DND-41 (cell line): ENCODE measurements at regions not wholly inside any gene's neighbourhood (a gene's known extent, or its start where the extent isn't known, plus 50 kb on each side); places are given as distances from the start of the nearest gene placed in this dataset.

Experiments
- EZH2 ChIP-seq: IDR thresholded peaks from 3 replicates; pipeline ENCODE4 v1.6.1; 2012; ENCODE audit warnings: borderline replicate concordance, low read depth, mild to moderate bottlenecking, moderate library complexity, low read length, inconsistent platforms; ENCODE audit not compliant: severe bottlenecking
- TF ChIP-seq, protein P1 (sequence below): IDR thresholded peaks from 2 replicates; pipeline ENCODE4 v1.5.1; 2012; ENCODE audit warnings: borderline replicate concordance, low read length, moderate library complexity, mild to moderate bottlenecking; ENCODE audit not compliant: poor library complexity, severe bottlenecking; ENCODE audit errors: extremely low read depth

DNA sequence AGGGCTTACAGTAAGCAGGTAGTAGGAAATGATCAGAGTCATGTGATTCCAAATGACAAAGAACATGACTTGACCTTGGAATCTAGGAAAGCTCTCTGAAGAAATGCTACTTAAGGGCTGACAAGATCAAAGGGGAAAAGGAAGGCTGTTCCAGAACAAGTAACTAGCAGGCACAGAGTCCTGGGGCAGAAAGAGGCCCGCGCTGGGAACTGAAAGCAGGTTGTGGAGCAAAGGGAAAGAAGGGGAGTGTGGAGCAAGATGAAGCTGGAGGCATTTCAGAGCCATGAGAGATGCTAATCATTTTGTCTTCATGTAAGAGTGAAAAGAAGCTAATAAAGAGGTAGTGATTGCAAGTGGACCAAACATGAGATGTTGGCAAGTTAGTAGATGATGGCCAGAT lies 397.5 kb downstream of the DTWD2 start:
- TF ChIP-seq, protein P1, sequence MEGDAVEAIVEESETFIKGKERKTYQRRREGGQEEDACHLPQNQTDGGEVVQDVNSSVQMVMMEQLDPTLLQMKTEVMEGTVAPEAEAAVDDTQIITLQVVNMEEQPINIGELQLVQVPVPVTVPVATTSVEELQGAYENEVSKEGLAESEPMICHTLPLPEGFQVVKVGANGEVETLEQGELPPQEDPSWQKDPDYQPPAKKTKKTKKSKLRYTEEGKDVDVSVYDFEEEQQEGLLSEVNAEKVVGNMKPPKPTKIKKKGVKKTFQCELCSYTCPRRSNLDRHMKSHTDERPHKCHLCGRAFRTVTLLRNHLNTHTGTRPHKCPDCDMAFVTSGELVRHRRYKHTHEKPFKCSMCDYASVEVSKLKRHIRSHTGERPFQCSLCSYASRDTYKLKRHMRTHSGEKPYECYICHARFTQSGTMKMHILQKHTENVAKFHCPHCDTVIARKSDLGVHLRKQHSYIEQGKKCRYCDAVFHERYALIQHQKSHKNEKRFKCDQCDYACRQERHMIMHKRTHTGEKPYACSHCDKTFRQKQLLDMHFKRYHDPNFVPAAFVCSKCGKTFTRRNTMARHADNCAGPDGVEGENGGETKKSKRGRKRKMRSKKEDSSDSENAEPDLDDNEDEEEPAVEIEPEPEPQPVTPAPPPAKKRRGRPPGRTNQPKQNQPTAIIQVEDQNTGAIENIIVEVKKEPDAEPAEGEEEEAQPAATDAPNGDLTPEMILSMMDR, result no peak
- TF ChIP-seq EZH2, result no peak
